NCI-H128 (cell line): ENCODE measurements at regions not wholly inside any gene's neighbourhood (a gene's known extent, or its start where the extent isn't known, plus 50 kb on each side); places are given as distances from the start of the nearest gene placed in this dataset.

ENCODE experiments used
- DNase-seq: peaks from one replicate; lab custom pipeline; 2025; ENCODE audit not compliant: unreplicated experiment; lab: John Stamatoyannopoulos, UW

DNA sequence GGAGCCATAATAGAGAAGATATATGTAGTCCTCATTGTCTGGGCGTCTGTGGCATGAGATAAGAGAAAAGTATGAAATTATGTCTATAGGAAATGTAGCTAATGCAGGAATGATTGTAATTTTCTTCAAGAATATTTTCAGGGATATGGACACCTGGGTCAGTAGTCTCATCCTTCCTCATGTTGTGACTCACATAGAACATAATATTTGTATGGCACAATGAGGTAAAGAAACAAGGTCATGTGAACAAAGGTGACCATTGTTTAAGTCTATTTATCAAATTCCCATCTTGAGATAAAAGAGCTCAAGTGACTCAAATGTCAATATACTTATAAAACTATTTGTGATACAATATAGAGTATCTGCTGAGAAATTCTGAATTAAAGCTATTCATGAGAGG is 345.5 kb upstream of the ROBO1 start:
- DNase-seq, result no peak

DNA sequence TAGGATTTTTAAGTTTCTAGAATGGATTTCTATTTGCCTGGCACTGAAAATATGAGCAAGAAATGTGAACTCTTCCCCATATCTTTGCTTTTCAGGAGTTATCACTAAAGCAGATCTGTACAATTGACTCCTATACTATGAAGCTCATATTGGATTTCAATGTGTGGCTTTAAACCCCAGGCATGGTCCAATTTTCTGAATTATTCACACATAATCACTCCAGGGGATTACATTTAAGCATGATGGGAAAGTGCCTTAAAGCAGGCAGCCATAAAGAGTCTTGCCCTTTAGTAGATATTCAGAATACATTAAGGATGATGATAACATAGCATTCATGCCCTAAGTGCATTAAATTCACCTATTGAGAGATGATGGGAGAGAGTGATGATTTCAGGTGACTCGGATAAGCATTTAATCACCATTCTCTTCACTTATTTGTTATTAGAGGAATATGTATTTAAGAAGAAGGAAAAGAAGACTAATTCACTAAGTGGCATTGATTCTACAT is 331.8 kb upstream of the ROBO1 start:
- DNase-seq, result no peak

DNA sequence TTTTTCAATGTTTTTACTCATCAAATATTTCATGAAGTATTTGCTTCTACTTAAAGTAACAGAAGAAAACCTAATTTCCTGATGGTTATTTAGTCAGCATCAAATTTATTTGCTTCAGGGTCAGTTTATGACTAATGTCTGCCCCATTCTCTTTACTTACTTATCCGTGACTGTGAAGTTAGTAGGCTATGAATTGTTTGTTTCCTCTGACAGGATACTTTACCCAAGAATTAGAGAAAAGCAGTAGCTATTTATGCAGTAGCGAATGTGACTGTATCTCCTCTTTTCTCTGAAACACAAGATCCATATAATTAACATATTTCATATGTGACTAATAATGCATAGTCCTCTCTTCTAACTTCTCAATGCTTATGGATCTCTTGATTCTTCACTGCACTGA is 329.9 kb upstream of the ROBO1 start:
- no peak for DNase-seq

DNA sequence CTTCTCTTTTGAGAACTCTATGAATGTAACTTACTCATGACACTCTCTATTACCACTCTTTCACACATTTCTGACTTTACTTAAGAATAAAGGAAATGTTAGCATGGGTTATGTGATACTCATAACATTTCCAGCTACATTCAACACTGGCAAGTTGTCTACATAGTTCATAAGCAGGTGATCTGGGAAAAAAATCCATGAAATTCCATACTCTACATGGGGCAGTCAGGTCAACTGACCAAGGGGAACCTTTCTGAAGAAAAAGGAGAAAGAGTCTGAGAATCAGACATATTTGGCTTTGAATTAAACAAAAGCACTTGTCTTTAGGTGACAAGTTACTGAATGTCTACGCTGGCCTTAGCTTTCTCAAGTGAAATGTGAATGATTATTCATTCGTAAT is 329.1 kb upstream of the ROBO1 start:
- DNase-seq, result no peak

DNA sequence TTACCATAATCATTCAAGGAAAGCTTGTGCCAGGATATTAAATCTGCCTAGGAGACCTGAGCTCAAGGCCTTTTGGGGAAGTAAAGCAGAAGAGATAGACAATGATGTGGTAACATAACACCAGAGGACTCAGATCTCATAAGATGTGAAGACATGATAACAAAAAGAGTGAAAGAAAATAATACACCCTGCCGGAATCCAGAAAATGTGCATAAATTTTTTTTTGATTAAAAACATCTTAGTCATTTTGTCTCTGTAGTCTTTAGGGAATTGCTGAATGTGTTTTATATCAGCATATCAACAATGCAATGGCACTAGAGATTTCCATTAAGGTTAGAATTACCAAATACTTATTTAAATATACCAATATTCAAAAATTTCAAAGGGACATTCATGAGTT is 326.8 kb upstream of the ROBO1 start:
- DNase-seq, result no peak

DNA sequence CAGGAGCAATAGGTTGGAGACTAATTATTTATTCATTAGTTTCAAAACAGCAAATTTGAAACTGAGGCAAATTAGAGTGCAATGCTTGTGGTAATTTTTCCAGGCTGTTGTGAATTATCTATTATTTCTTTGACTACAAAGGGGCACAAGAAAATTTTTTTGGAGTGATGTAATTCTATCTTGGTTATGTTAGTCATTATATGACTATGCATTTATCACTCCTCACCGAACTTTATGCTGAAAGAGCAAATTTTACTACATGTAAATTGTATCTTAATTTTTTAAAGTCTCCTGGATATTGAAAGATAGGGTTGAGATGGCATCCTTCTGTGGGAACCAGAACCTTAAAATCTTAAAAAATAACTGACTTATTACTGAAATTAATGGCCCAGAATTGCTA is 320.0 kb upstream of the ROBO1 start:
- no peak for DNase-seq

DNA sequence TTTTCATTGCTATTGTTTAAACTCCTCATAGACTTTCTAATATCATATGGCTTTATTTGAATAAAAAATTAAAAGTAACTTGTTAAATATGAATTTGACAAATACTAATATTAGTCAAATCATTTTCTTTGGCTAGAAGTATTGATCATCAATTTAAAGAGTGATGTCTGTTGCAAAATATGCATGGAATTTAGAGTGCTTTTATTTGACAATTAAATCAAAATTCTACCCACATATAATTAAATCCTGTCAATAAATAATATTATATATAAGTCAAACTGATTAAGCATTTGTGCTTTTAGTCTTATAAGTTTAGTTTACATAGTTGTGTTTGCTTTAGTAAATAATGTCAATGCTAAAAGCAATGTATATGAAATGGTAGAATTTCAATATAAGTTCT is 318.6 kb upstream of the ROBO1 start:
- no peak for DNase-seq

DNA sequence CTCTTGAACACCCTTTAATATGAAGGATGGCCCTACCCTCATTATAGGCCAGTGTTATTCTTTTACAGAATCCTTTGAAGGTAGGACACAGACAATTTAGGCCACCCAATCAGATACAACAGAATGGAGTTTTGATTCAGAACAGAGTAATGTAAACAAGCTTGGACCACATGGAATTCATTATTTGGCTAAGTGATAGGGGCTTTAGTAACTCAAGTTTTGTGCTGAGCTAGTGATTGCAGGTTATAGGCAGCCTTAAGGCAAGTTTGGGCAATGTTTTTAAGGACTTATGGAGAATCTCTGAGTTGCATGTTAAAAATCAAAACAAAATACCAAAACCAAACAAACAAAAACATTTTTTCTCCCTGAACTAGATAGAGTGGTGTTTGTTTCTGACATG is 312.1 kb upstream of the ROBO1 start:
- DNase-seq, result no peak

DNA sequence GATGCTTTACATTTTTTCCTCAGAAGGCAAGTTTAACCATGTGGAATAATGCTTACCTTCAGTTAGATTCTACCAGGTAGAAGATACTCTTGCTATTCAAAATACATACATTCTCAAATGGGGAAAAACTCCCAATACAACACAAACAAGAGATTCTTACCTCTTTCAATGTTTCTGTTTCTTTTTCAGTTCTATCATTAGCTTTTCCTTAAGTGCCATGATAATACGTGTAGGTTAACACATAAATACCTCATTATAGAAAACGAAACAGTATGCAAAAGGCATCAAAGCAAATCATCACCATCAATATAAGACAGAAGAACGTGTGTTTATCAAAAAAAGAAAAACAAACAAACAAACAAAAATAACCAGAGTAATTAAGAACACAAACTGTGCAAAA is 300.7 kb upstream of the ROBO1 start:
- no peak for DNase-seq

DNA sequence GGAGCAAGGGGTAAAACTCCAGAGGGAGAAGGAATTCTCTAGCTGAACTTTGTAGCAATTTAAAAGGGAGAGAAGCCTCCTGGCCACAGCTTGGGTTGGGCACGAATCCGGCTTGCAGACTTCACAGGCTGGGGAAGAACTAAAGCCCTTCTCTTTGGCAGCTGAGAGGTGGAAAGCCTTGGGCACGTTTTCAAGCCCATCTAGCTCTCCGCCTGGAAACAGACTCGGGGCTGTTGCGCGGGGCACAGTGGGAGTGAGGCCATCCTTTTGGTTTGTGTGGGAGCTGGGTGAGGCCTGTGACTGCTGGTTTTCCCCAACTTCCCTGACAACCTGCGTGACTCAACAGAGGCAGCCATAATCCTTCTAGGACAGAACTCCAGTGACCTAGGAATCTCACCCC is 295.7 kb upstream of the ROBO1 start:
- DNase-seq, result no peak

DNA sequence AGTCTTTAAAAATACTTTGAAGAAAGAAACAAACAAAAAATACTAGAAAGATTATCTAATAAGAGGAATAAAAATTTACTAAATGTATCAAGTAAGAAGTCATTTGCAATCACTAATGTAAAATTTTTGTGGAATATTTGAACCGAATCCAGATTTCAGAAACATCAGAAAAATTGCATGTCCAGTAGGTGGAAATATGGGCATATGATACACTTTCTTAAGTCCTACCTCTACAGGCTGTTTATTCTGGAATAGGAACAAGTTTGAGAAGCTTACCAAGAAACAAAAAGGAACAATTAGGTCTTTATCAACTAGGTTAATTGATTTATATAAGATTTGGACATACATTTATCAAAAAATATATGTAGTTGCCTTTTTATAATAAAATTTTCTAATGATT is 292.9 kb upstream of the ROBO1 start:
- DNase-seq, result no peak

DNA sequence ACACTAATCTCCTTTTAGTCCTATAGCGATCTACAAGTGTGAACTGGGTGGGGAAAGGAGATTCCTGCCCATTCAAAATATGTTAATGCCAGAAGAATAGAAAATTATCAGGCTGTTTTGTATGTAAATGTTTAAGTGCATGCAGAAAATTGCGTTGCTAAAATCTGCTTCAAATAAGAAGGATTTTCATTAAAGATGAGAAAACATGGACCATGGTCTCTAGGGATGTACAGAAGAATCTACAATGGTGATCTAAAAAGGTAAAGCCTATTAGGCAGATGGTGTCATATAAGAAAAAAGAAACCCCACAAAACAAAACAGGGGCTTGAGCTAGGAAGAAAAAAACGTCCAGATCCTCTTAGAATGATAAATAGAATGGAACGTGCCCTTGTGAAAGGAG is 287.5 kb upstream of the ROBO1 start:
- DNase-seq, result no peak

DNA sequence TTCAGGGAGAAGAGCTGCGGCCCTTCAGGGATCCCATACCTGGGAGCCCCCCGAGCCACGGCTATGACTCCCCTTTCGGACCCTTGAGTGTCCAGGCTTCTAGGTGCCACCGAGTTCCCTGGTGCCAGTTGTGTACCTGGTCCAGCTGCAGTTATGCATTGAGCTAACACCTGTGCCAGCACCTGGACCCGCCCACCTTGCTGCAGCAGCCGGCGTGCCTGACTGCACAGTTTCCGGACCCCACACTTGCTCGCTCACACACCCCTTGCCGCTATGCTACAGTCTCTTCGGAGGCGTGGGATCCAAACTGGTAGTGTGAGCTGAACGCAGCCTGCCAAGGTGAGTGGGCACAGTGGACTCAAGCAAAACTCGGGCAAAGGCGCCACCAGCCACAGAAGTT is 284.5 kb upstream of the ROBO1 start:
- no peak for DNase-seq

DNA sequence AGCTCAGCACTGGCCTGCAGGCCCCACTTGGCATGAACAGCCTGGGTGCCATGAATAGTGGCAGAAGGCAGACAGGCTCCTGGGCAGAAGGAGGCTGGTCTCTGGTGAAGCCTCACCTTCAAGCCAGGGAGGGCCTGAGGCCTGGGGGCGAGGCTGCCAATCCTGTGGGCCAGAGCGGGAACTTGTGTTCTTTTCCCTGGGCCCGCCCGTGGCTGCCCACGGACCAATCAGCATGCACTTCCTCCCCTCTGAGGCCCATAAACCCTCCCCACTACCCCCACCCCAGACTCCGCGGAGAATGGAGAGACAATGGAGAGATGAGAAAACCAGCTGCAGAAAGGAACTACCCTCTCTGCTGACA is 283.8 kb upstream of the ROBO1 start:
- DNase-seq, result no peak

DNA sequence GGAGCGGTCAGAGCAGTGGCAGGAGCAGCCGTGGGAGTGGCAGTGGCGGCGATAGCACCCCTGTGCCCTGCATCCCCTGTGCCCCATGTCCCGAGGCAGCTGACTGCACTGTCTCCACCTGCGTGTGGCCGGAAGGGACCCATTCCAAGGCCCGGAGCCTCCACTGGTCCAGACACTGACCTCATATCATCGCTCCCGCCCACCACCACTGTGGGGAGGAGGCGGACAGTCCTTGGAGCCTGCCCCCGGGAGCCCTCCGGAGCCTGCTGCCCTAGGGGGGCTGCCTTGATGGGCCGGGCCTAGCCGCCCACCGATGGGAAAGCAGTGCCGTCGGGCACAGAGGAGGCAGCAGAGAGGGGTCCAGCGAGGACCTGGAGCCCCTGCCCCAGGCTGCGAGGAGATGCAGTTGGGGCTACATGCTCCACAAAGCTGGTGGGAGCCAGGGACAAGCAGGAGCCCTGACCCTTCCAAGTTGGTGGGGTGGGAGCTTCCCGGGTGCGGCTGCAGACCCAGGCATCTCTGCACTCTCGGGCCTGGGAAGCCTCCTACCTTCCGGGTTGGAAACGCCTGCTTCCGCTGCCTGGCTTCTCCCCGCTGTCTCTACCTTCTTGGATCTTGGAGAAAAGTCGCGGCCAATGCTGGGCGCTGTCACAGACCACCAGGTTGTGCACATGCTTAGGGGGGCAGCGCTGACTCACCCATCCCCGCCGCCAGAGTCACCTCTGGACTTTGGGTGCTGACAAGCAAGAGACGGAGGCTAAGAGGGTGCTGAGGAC is 283.2 kb upstream of the ROBO1 start:
- no peak for DNase-seq

DNA sequence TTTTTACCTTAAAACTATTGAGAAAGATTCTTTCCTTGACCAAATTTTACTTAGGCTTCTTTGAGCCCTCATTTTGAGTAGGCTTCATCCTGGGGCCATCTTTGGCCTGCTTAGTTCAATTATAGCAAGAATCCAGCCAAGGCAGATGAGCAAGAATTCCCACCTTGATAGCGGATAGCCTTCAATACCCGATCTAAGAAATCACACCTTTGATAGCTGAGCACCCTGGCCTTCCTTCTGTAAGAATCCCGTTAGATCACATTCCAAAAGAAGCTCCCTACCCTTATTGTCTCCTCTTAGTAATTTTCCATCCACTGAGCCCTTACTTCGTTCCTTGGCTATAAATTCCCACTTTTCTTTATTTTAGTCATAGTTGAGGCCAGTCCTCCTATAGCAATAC is 275.4 kb upstream of the ROBO1 start:
- DNase-seq, result no peak

DNA sequence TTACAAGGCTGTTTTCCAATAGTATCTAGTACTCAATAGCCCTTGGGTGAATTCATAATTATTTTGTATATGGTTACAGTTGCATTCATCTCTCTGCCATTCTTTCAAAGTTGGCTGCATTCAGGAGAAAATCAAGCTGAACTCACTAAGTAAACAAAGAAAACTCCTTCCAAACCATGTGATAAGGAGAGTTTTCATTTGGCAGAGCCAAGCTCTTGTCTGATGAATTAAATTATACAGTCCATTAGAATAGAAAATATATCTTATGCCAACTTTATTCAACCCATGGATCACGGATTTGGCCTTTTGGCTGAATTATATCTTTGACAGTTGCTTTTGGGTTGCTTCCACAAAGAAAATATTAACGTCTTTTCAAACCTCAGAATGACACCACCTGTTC is 272.3 kb upstream of the ROBO1 start:
- DNase-seq, result no peak

DNA sequence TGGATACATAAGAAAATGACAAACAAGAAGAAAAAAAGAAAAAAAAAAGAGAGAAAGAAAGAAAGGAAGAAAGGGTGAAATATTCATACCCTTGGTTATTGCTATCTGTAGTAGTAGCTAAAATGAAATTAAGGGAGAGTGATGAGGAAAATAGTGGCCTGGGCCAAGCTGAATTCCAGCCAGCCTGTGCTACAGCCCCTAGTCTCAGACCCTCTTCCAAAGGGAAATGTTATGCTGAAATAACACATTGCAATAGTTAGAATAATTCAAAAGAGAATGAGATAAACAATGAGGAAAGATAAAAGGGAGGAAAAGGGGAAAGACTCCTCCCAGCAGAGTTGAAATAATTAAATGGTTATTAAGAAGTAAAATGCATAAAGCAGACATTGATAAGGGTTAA is 268.4 kb upstream of the ROBO1 start:
- no peak for DNase-seq

DNA sequence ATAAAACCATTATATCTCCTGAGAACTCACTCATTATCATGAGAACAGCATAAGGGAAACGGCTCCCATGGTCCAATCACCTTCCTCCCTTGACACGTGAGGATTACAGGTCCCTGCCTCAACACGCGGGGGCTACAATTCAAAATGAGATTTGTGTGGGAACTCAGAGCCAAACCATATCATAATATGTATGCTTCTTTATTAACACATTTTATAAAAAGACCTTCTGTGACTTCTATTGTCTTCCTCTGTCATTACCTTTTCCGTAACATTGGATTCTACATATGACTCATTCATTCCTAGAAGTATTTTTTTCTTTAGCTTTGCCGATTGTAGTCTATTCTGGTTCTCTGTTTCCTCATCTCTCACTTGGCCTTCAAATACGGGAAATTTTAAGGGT is 267.2 kb upstream of the ROBO1 start:
- no peak for DNase-seq

DNA sequence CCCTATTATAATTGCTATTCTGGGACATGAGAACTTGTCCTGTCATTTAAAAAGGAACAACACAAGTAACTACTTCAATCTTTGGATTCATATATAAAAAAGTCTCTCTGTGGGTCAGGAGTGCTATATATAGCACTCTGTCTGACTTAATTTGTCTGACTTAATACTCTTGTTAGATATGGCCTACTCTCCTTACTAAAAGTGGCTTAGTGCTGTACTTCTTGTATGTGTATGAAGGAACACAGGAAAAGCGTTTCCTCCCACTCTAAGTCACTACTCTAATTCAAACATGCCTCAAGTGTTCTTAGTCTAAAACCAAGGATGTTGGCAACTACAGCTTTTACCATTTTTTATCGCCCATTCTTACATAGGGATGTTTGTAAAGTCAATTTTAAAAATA is 255.2 kb upstream of the ROBO1 start:
- DNase-seq, result no peak

DNA sequence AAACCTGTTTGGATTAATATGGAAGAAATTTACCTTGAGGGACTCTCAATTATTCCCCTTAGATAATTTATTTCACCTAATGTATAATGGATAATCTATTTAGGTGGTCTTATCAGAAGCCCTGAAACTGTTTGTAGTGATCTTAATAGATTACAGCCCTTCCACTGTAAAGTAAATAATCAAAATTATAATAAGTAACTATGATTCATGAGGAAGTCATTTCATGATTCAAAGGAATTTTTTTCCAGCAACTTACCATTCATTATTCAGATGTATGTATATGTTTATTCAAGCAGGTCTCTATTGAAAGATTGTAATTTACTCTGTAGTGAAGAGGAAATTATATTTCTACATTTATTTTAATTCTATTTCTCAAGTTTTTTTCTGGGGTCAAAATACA is 250.6 kb upstream of the ROBO1 start:
- DNase-seq, result no peak

DNA sequence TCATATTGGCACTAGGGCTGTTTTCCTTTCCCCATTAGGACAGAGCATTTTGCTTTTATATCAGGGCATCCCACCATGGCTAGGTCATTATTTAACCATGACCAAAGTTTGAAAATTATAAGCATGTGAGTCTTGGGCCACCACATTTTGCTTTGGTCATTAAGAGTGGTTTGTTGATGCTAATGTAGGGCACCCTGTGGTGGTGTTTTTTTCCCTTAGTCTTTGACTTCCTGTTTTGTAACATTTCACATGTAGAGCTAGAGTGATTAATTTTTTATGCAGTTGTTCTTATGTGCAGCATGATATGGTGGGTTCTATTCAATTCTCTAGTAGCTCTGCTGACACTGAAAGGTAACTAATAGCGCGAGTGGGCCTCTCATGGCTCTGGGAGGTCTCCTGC is 249.6 kb upstream of the ROBO1 start:
- DNase-seq, result no peak

DNA sequence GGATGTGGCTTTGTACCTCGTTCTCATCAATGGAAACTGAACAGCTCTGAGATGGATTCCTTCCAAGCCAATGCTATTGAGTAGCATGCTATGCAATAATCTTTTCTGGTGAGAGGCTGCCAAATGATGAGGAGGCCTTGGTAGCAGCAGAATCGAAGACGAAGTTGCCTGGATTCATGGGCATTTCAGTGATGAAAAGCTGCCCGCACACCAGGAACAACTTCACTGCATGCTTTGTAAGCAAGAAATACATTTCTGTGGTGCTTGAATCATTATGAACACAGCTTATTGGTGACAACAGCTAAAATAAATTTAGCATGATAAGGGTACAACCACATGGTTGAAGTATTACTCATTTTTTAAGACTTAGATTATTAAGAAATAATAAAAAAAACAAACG is 246.8 kb upstream of the ROBO1 start:
- DNase-seq, result no peak
